ENCODE measurements at regions not wholly inside any gene's neighbourhood (a gene's known extent, or its start where the extent isn't known, plus 50 kb on each side); places are given as distances from the start of the nearest gene placed in this dataset.

DNA sequence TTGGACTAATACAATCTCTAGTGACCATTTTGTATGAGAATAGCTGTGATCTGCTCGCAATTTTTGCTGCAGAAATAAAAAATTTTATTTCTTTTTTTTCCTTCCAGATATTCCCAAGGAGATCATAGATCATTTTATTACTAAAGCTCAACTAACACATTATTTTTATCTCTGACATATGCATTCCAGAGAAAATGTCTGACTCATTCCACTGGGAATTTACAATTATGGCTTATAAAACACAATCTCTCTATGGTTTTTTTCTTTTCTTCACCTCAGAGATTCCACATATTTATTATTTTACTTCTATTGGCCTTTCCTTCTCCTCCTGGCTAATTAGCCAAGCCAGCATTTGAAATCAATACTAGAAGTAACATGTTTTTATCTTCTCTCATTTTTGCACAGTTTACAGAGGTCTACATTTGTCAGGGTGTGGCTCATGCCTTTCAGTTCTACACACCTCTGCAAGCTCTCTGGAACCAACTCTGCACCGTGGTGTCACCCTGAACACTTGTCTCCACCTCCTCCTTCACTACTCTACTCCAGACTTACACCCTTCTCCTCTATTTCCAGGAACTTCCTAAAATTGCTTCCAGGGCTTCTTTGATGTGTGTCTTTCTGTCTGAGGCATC, 59.8 kb upstream of the GPM6A start:
- H3K27ac ChIP-seq: no peak overlapping the region
- CTCF ChIA-PET: interaction anchor here (0.7 kb wide), 1 partner anchor 17 kb away, joined by 3 read pairs; no protein-coding TSS in a partner anchor
- POLR2A ChIA-PET (ENCODE audit: low non-redundant PET): no interaction called here
- TF ChIP-seq, protein P1, sequence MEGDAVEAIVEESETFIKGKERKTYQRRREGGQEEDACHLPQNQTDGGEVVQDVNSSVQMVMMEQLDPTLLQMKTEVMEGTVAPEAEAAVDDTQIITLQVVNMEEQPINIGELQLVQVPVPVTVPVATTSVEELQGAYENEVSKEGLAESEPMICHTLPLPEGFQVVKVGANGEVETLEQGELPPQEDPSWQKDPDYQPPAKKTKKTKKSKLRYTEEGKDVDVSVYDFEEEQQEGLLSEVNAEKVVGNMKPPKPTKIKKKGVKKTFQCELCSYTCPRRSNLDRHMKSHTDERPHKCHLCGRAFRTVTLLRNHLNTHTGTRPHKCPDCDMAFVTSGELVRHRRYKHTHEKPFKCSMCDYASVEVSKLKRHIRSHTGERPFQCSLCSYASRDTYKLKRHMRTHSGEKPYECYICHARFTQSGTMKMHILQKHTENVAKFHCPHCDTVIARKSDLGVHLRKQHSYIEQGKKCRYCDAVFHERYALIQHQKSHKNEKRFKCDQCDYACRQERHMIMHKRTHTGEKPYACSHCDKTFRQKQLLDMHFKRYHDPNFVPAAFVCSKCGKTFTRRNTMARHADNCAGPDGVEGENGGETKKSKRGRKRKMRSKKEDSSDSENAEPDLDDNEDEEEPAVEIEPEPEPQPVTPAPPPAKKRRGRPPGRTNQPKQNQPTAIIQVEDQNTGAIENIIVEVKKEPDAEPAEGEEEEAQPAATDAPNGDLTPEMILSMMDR (conservative IDR thresholded peaks at IDR 0.05; ENCODE audit: low read depth): no peak
- no peak for DNase-seq (ENCODE audit: low spot score)

DNA sequence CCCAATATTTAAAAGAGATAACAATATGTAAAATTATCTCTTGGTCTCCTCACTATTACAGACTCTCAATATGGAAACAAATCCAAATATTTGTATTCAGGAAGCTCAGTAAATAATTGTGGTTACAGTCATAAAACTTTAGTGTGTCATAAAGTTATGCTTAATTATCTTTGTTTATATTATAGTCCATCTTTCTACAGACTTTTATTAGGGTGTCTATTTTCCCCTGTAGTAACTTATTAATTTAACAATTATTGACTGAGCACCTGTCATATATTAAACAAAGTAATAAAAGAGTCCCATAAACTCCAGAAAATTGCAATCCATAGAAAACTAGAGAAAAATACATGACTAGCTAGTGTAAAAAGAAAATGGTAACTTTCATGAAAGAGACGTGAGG, 61.6 kb upstream of the GPM6A start:
- ChIA-PET POLR2A (ENCODE audit: low non-redundant PET) (no interaction called here), CTCF (no interaction called here)
- H3K27ac ChIP-seq: no peak overlapping the region
- DNase-seq (ENCODE audit: low spot score): no peak
- TF ChIP-seq, protein P1 (conservative IDR thresholded peaks at IDR 0.05; ENCODE audit: low read depth): no peak

DNA sequence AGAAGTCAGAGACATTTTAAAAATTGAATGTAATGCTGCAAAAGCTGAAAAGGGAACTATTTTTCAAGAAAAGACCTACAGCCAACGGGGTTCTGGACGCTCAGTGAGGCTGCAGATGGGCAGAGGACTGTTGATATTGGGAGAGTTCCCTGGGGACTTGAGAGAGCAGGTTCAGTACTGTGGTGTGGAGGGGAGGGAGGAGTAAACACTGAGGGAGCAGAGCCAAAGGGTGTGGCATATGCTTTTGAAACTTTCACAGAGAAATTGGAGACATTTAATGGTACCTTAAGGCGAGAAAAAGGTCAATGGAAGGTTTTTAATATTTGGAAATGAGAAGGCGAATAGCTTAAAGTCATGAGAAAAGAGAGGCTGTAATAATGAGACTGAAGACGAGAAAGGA, 62.2 kb upstream of the GPM6A start:
- no peak for DNase-seq (ENCODE audit: low spot score)
- H3K27ac ChIP-seq: no peak overlapping the region
- TF ChIP-seq, protein P1 (conservative IDR thresholded peaks at IDR 0.05; ENCODE audit: low read depth): no peak
- ChIA-PET POLR2A (ENCODE audit: low non-redundant PET) (no interaction called here), CTCF (interaction anchor here (0.6 kb wide), 1 partner anchor 339 kb away, joined by 3 read pairs; no protein-coding TSS in a partner anchor)

DNA sequence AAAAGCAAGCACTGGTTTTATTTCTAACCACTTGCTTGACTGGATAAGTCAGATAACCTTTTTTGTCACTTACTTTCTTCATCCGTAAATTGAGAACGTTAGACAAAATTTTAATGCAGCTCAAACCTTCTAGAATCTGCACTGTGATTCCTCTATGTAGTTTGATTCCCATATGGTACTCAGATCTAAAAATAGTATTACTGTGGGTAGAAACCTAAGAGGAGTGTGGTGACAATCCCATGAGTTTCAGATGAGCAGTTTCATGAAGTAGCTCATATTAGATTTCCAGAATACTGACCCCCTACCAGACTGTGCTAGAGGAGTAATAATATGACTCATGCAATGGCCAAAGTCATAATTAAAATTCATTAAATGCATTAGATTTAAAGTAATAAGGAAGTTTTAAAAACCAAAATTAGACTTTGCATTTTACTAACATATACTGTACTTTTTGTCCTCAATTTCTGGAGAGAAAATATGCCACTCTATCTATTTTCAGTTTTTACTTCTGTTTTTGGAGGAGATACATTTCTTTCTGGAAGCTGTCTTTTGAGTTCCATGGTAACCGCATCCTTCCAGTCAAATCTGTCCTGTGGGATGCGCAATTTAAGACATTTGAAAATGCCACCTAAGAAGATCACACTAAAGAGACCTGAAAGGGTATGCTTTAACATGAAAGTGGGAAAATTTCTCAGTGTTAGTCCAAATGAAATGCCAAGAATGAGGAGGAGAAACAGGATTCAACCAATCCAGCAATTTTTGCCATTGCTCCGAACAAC, 64.1 kb upstream of the GPM6A start:
- ChIA-PET CTCF (interaction anchor here (0.7 kb wide), 1 partner anchor 137 kb away, joined by 3 read pairs; no protein-coding TSS in a partner anchor), POLR2A (ENCODE audit: low non-redundant PET) (no interaction called here)
- no peak for DNase-seq (ENCODE audit: low spot score)
- TF ChIP-seq, protein P1 (conservative IDR thresholded peaks at IDR 0.05; ENCODE audit: low read depth): no peak
- no peak overlapping the region for H3K27ac ChIP-seq

DNA sequence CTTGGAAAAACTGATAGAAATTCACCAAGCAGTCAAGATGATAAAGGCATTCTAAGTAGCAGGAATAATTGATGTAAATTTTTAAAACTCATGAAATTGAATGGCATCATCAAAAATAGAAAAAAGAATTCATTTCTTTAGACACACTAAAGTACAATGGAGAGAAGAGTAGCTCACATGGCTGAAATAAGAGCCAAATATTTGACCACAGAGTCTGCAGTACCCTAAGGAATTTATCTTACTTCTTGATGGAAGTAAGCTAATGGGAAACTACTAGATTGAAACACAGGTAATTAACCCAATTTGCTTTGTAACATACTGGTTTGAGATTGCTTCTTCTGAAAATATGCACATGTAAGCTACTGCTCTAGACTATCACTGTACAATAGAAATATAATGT, 70.8 kb upstream of the GPM6A start:
- POLR2A ChIA-PET (ENCODE audit: low non-redundant PET): no interaction called here
- CTCF ChIA-PET: interaction anchor here (0.6 kb wide), 1 partner anchor 97 kb away, joined by 3 read pairs; no protein-coding TSS in a partner anchor
- TF ChIP-seq, protein P1 (conservative IDR thresholded peaks at IDR 0.05; ENCODE audit: low read depth): no peak
- no peak for DNase-seq (ENCODE audit: low spot score)
- H3K27ac ChIP-seq: no peak overlapping the region

DNA sequence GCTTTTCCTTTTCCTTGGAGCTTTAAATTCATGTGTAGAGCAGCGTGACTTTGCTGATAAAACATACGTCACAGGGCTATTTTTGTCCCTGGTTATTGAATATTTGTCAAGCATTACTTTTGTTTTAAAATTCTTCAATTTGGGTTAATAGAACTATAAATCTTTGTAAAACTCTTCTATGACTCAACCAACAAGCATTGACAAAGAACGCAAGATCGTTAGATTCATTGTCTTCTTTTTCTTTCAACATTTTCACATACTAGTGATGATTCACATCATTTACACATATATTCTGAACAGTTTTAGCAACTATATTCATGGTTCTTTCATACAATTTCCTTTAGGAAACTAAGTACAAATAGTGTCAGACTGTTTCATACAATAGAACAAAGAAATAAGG, 72.0 kb upstream of the GPM6A start:
- ChIA-PET POLR2A (ENCODE audit: low non-redundant PET) (no interaction called here), CTCF (no interaction called here)
- TF ChIP-seq, protein P1 (conservative IDR thresholded peaks at IDR 0.05; ENCODE audit: low read depth): no peak
- DNase-seq (ENCODE audit: low spot score): no peak
- no peak overlapping the region for H3K27ac ChIP-seq
